Psoas muscle (tissue), 7 donors: ENCODE measurements at regions not wholly inside any gene's neighbourhood (a gene's known extent, or its start where the extent isn't known, plus 50 kb on each side); places are given as distances from the start of the nearest gene placed in this dataset.

Experiments used
- ATAC-seq, 4 donors: fragments of 200-7000 bp; cut with Tn5 transposase; one replicate each; pipeline ENCODE4 v1.9.1; 2020; ENCODE audit warnings: moderate library complexity in 3 of 4, mild to moderate bottlenecking in 2 of 4
- DNase-seq, 2 donors: peaks; one replicate each; pipeline ENCODE4 v3.0.0-alpha.2; 2020
- H3K27ac ChIP-seq: fragments of 200-600 bp; one replicate; pipeline ENCODE4 v1.8.0; 2022
- H3K27me3 ChIP-seq, 3 donors: fragments of 200-600 bp in 1 of 3; one replicate each; pipeline versions ENCODE4 v1.6.1 to v1.8.0; 2013 to 2022; ENCODE audit warnings: low read length in 2 of 3, mild to moderate bottlenecking in 2 of 3, moderate library complexity in 1 of 3; ENCODE audit not compliant: insufficient read depth in 3 of 3
- H3K36me3 ChIP-seq, 2 donors: fragments of 200-600 bp in 1 of 2; one replicate each; pipeline versions ENCODE4 v1.6.1 to v1.8.0; 2013 to 2022; ENCODE audit warnings: low read depth in 1 of 2, mild to moderate bottlenecking in 1 of 2, moderate library complexity in 1 of 2; ENCODE audit not compliant: insufficient read depth in 1 of 2
- H3K4me1 ChIP-seq: fragments of 200-600 bp; one replicate; pipeline ENCODE4 v1.8.0; 2022
- H3K4me3 ChIP-seq: fragments of 200-600 bp; one replicate; pipeline ENCODE4 v1.8.0; 2022; ENCODE audit warnings: mild to moderate bottlenecking
- H3K9me3 ChIP-seq: fragments of 200-600 bp; one replicate; pipeline ENCODE4 v1.8.0; 2022
- WGBS, 3 donors: extraction: QIAGEN DNeasy Blood & Tissue Kit; methylation state at CpG; one replicate each; pipeline versions ENCODE4 v1.1.6 to v1.1.7; 2013; 5-methylcytosine and 5-hydroxymethylcytosine counted together
- intact Hi-C, 2 donors: fragments of 100-400 bp; cut with DNase I; formaldehyde crosslinking; loops; one replicate each; pipeline versions ENCODE4 v1.11.0 to v1.14.2; 2022
- TF ChIP-seq, protein P1 (sequence below): fragments of 200-600 bp; IDR thresholded peaks from one replicate; pipeline ENCODE4 v1.8.0; 2022; ENCODE audit warnings: antibody characterized with exemption
- donor health status: healthy with polysubstance abuse.
- donor health status: DM: no; HTN: no; CAD: no; lungs with moderate emphysema.
- donor health status: Bipolar disorder and iron deficiency.
- donor health status: healthy.
- donor health status: DM: yes; HTN: yes; CAD: no.
- donor health status: DM: no; HTN: no; CAD: no.
- donor health status: DM: yes; HTN: yes; CAD: no.

DNA sequence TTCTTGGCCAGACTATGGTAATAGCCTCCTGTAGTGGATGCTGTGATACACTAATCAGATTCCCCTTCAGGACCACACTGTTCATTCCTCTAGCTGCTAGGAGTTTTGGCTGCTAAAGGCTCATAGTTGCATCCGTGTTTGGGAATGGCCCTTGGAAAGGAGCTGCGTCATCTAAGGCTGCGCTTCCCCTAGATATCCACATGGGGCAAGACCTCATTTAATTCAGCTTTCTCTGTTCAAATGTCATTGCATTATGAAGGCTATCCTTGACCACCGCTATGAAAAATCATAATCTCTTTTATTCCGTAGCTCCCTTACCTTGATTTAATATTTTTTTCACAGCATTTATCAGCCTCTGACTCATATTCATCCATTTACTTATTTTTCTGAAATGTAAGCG is 258.3 kb upstream of the NR4A3 start:
- no peaks in the 10 kb centered on the region for H3K36me3 ChIP-seq
- no peak for ATAC-seq
- H3K27me3 ChIP-seq = no peaks in the 10 kb centered on the region
- TF ChIP-seq, protein P1, sequence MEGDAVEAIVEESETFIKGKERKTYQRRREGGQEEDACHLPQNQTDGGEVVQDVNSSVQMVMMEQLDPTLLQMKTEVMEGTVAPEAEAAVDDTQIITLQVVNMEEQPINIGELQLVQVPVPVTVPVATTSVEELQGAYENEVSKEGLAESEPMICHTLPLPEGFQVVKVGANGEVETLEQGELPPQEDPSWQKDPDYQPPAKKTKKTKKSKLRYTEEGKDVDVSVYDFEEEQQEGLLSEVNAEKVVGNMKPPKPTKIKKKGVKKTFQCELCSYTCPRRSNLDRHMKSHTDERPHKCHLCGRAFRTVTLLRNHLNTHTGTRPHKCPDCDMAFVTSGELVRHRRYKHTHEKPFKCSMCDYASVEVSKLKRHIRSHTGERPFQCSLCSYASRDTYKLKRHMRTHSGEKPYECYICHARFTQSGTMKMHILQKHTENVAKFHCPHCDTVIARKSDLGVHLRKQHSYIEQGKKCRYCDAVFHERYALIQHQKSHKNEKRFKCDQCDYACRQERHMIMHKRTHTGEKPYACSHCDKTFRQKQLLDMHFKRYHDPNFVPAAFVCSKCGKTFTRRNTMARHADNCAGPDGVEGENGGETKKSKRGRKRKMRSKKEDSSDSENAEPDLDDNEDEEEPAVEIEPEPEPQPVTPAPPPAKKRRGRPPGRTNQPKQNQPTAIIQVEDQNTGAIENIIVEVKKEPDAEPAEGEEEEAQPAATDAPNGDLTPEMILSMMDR = no peak
- no peak overlapping the region for H3K27ac ChIP-seq
- 85 to 89% (median 85%) methylated on average over 6 of the region's 6 CpGs for WGBS, 3 donors
- H3K4me3 ChIP-seq = no peak overlapping the region
- no peaks in the 10 kb centered on the region for H3K4me1 ChIP-seq
- no peaks in the 10 kb centered on the region for H3K9me3 ChIP-seq
- no peak for DNase-seq
- intact Hi-C loops = loop anchor here in 1 of 2 donors (5.0 kb wide), 1 partner anchor 41 kb away; no protein-coding TSS in a partner anchor

DNA sequence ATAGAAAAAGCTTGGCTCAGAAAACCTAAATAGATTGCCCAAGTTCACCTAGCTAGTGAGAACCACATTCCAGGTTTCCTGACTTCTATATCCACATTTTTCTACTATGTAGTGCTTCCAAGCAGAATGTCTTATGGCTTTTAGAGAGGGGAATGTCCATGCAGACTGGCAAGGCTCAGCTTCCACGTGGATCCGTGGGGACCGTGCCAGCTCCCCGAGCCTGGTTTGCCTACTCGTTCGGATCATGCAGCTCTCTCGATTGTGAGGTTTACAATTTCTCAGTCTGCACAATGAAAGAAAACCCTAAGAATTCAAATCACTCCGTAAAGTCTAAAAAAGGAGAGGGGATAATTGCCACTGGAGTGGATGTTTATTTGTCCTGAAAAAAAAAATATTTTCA is 256.5 kb upstream of the NR4A3 start:
- H3K27ac ChIP-seq = no peak overlapping the region

DNA sequence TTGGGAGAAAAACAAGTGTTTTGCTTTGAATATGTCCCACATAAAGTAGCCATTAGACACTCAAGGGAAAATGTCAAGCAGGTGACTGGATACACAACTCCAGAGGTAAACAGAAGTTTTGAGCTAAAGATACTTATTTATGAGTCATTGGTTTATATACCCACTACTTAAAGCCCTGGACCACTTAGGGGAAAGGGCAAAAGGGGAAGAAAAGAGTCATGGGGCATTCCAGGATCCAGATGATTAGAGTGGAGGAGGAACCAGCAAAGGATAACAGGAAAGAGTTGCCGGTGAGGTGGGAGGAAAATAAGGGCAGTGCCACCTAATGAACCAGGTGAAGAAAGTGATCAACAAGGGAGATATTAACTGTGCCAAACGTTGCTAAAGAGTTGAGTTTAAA is 254.2 kb upstream of the NR4A3 start:
- Histone ChIP-seq H3K9me3 (no peaks in the 10 kb centered on the region), H3K4me1 (peaks cover 3% of the 10 kb centered on the region), H3K27ac (no peak overlapping the region), H3K36me3 (no peaks in the 10 kb centered on the region), H3K27me3 (no peaks in the 10 kb centered on the region), H3K4me3 (no peak overlapping the region)
- ATAC-seq = no peak
- intact Hi-C loops = no loop called here
- WGBS, 3 donors = 68 to 81% (median 80%) methylated on average over 2 of the region's 2 CpGs
- DNase-seq = no peak
- TF ChIP-seq, protein P1 = no peak

More for the DNA sequence above, 256.5 kb upstream of the NR4A3 start:
- intact Hi-C loops = no loop called here
- Histone ChIP-seq H3K4me3 (no peak overlapping the region), H3K36me3 (no peaks in the 10 kb centered on the region), H3K27me3 (no peaks in the 10 kb centered on the region), H3K4me1 (no peaks in the 10 kb centered on the region), H3K9me3 (no peaks in the 10 kb centered on the region)
- TF ChIP-seq, protein P1 = no peak
- WGBS, 3 donors = 22 to 48% (median 29%) methylated on average over 8 of the region's 8 CpGs
- ATAC-seq = no peak
- DNase-seq = no peak

DNA sequence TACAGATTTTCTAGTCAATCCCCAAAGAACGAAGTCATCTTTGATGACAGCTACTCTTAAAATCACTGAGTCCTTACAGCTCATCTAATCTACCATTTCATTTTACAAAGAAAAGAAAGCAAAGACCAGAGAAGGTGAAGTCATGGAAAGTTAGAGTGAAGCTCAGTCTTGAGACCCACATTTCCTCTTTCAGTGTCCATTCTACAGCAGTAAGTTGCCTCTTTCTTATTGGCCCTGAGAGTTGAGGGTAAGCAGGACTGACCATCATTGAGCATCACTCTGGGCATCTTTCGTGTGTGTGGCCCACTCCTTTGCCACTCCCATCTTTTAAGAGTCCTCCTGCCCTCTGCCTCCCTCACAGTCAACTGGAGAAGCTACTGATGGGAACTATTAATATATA is 251.8 kb upstream of the NR4A3 start:
- TF ChIP-seq, protein P1 = no peak
- Histone ChIP-seq H3K27me3 (no peaks in the 10 kb centered on the region), H3K4me1 (peaks cover 11% of the 10 kb centered on the region), H3K4me3 (no peak overlapping the region), H3K27ac (no peak overlapping the region), H3K9me3 (no peaks in the 10 kb centered on the region), H3K36me3 (no peaks in the 10 kb centered on the region)
- no peak for DNase-seq
- intact Hi-C loops = no loop called here
- 84 to 93% (median 86%) methylated on average over 2 of the region's 2 CpGs for WGBS, 3 donors
- no peak for ATAC-seq

DNA sequence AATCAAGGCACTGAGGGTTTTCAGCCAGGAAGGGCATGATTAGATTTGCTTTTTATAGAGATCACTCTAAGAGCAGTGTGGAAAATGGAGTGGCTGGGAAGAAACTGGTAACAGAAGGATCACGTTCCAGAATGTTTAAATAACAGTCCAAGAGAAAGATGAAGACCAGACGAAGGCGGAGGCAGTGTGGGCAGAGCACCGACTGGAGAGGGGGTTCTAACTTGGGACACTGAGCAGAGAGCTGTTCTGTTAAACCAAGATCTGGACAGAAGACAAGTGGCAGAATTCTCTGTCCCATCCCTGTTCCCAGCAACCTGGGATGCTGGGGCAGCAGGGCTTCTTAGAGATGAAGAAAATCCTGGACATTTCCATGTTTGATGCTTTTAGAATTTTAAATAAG is 249.1 kb upstream of the NR4A3 start:
- Histone ChIP-seq H3K27ac (no peak overlapping the region), H3K9me3 (no peaks in the 10 kb centered on the region), H3K36me3 (no peaks in the 10 kb centered on the region), H3K4me3 (no peak overlapping the region), H3K27me3 (no peaks in the 10 kb centered on the region), H3K4me1 (peaks cover 11% of the 10 kb centered on the region)
- intact Hi-C loops = no loop called here
- no peak for ATAC-seq
- 42 to 78% (median 44%) methylated on average over 4 of the region's 4 CpGs for WGBS, 3 donors
- DNase-seq = no peak
- TF ChIP-seq, protein P1 = no peak
